K562 (cell line): ENCODE measurements at regions not wholly inside any gene's neighbourhood (a gene's known extent, or its start where the extent isn't known, plus 50 kb on each side); places are given as distances from the start of the nearest gene placed in this dataset.

Source experiments
- ATAC-seq: fragments of 200-7000 bp; cut with Tn5 transposase; 3 replicates; pipeline ENCODE4 v1.9.1; 2020; ENCODE audit warnings: moderate library complexity
- BruUV-seq: library from RNA; stranded (reverse); fragments of 400-500 nt; replicated peaks from 2 replicates; lab custom pipeline; 2021; lab: Mats Ljungman, UMichigan
- CTCF ChIA-PET: fragments of 300-600 bp; formaldehyde crosslinking; extraction: SDS; loops from one replicate; lab custom pipeline; 2021; ENCODE audit warnings: low intra/inter-chr PET ratio; lab: Yijun Ruan, JAX
- POLR2A ChIA-PET: fragments of 300-600, 350-650 bp; sonication (Branson Sonifier 250); formaldehyde crosslinking; extraction: SDS; loops from one replicate; lab custom pipeline; 2021; ENCODE audit warnings: antibody characterized with exemption, inconsistent platforms; lab: Yijun Ruan, JAX
- DNase-seq, 4 experiments: peaks; one replicate each; pipeline versions ENCODE4 v3.0.0 to v3.0.0-alpha.2; 2011 to 2018; ENCODE audit warnings: low spot score in 3 of 4, mixed read lengths in 3 of 4; ENCODE audit errors: extremely low read depth in 1 of 4
- FAIRE-seq: peaks from 2 replicates; lab custom pipeline; 2011; peaks lifted over from hg19 to GRCh38; lab: Jason Lieb, UNC
- H2AFZ ChIP-seq: 2 replicates; pipeline ENCODE4 v1.6.0; 2011; ENCODE audit warnings: low read depth, low read length, control low read depth, inconsistent platforms
- H3K27ac ChIP-seq: fragments of 200-600 bp; 3 replicates; pipeline ENCODE4 v1.8.0; 2011; ENCODE audit warnings: low read depth, mild to moderate bottlenecking, control low read depth, inconsistent platforms, low read length, moderate library complexity, mixed read lengths; ENCODE audit errors: extremely low read depth
- H3K27me3 ChIP-seq, 2 experiments: fragments of 300-600 bp in 1 of 2; 2 replicates in 1 of 2; 3 replicates in 1 of 2; pipeline versions ENCODE4 v1.6.0 to v1.8.0; 2011; ENCODE audit warnings: inconsistent platforms in 2 of 2, low read length in 2 of 2, mild to moderate bottlenecking in 1 of 2, mixed read lengths in 1 of 2, moderate library complexity in 1 of 2; ENCODE audit not compliant: control insufficient read depth in 2 of 2, insufficient read depth in 2 of 2
- H3K36me3 ChIP-seq: fragments of 300-600 bp; 3 replicates; pipeline ENCODE4 v1.8.0; 2011; ENCODE audit warnings: mild to moderate bottlenecking, low read length, inconsistent platforms; ENCODE audit not compliant: control insufficient read depth, insufficient read depth
- H3K4me1 ChIP-seq, 2 experiments: fragments of 200-600 bp in 1 of 2; replicated peaks in 1 of 2; 2 replicates in 1 of 2; 3 replicates in 1 of 2; pipeline versions ENCODE4 v1.5.1 to v1.8.0; 2011; ENCODE audit warnings: inconsistent platforms in 2 of 2, low read length in 2 of 2, mild to moderate bottlenecking in 1 of 2, mixed read lengths in 1 of 2, moderate library complexity in 1 of 2; ENCODE audit not compliant: control insufficient read depth in 2 of 2, insufficient read depth in 2 of 2
- H3K4me2 ChIP-seq: 2 replicates; pipeline ENCODE4 v1.6.1; 2011; ENCODE audit warnings: low read length, control low read depth, inconsistent platforms, mixed read lengths; ENCODE audit not compliant: insufficient read depth
- H3K4me3 ChIP-seq: fragments of 200-600 bp; sonication (generic), shearing (Covaris generic); 2 replicates; pipeline ENCODE4 v1.5.1; 2016; ENCODE audit warnings: control low read depth, inconsistent platforms
- H3K79me2 ChIP-seq: fragments of 200-600 bp; 3 replicates; pipeline ENCODE4 v1.8.0; 2011; ENCODE audit warnings: low read length, inconsistent platforms; ENCODE audit not compliant: control insufficient read depth, insufficient read depth
- H3K9ac ChIP-seq, 2 experiments: 2 replicates each; pipeline versions ENCODE4 v1.6.0 to v1.6.1; 2011; ENCODE audit warnings: low read depth in 2 of 2, low read length in 2 of 2, control low read depth in 1 of 2, inconsistent platforms in 1 of 2, mild to moderate bottlenecking in 1 of 2, mixed read lengths in 1 of 2; ENCODE audit not compliant: insufficient read depth in 1 of 2
- H3K9me1 ChIP-seq: one replicate; pipeline ENCODE4 v1.6.0; 2011; ENCODE audit warnings: inconsistent platforms, mild to moderate bottlenecking, low read length, moderate library complexity; ENCODE audit not compliant: control insufficient read depth, insufficient read depth
- H3K9me3 ChIP-seq: replicated peaks from 2 replicates; pipeline ENCODE4 v1.5.1; 2011; ENCODE audit warnings: low read depth, low read length, inconsistent platforms; ENCODE audit not compliant: control insufficient read depth, insufficient read depth
- H4K20me1 ChIP-seq: replicated peaks from 2 replicates; pipeline ENCODE4 v1.6.1; 2011; ENCODE audit warnings: low read length, inconsistent platforms, mixed read lengths; ENCODE audit not compliant: control insufficient read depth, insufficient read depth
- ESRRB ChIP-seq: fragments of 250-450 bp; sonication (Bioruptor Pico); IDR thresholded peaks from 2 replicates; pipeline ENCODE4 v1.5.0; 2020; ENCODE audit warnings: mild to moderate bottlenecking, moderate library complexity, borderline replicate concordance
- MEF2D ChIP-seq: conservative IDR thresholded peaks from 2 replicates; pipeline ENCODE4 v1.6.1; 2016; ENCODE audit warnings: low read depth, missing genetic modification characterization, missing compliant biosample characterization
- POU5F1 ChIP-seq: fragments of 150-350 bp; IDR thresholded peaks from 2 replicates; pipeline ENCODE4 v1.6.1; 2014; ENCODE audit warnings: borderline replicate concordance, low read length, low read depth, mild to moderate bottlenecking; ENCODE audit not compliant: partially characterized antibody
- WGBS: fragments of 100-300 bp; shearing (Covaris generic); methylation state at CpG from one replicate; pipeline ENCODE4 v1.1.6; 2016; ENCODE audit warnings: low coverage, mixed read lengths; ENCODE audit not compliant: insufficient coverage; ENCODE audit errors: missing lambda C conversion rate; 5-methylcytosine and 5-hydroxymethylcytosine counted together
- in situ Hi-C: fragments of 300-500 bp; cut with MboI; formaldehyde crosslinking; loops from 4 replicates; pipeline ENCODE4 v1.15.0; 2018; ENCODE audit warnings: inconsistent platforms, mixed read lengths
- intact Hi-C: fragments of 100-400 bp; cut with micrococcal nuclease; formaldehyde crosslinking; loops from 2 replicates; pipeline ENCODE4 v1.14.2; 2022
- TF ChIP-seq, protein P1 (sequence below): sonication (generic); formaldehyde crosslinking; IDR thresholded peaks from 2 replicates; pipeline ENCODE4 v1.8.0; 2022; ENCODE audit warnings: mild to moderate bottlenecking, low read depth, missing genetic modification reagents

DNA sequence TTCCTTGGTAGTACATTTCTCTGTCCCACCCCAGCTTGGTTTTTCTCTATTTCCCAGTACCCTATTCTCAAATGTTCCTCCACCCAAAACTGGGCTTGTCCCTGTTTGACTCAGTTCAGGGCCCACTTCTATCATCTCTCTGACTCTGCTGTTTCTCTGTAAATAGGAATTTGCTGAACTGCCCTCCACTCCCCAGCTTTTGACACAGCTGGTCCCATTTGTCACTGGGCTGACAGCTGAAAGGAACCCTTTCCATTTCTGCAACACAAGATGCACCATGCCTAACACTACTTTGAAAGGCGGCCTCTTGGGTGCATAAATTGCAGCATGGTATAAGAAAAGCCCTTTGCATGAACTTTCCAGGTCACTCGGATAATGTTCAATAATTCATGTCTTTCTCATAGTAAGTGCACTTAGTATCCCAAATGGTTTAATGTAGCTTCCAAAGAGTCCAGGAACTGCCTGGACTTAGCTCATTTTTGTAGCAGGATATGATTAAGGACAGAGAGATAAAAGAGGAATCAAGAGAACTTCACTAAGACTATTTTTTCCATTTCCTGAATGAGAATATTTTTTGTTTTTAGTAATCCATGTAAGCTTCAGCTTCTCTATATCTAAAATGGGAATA, 256.7 kb downstream of the CDH11 start:
- BruUV-seq: no TSS peak
- intact Hi-C loops: no loop called here
- Histone ChIP-seq H3K9me3 (no peaks in the 10 kb centered on the region), H3K27ac (no peak overlapping the region), H3K4me1 (no peaks in the 10 kb centered on the region), H2AFZ (no peak overlapping the region), H3K27me3 (no peaks in the 10 kb centered on the region), H3K4me2 (no peak overlapping the region), H3K79me2 (no peaks in the 10 kb centered on the region), H3K36me3 (no peaks in the 10 kb centered on the region), H4K20me1 (no peaks in the 10 kb centered on the region), H3K9ac (no peak overlapping the region), H3K9me1 (no peaks in the 10 kb centered on the region), H3K4me3 (no peak overlapping the region)
- FAIRE-seq: no peak
- CTCF ChIA-PET: no interaction called here
- no peak for ATAC-seq
- in situ Hi-C loops: no loop called here
- DNase-seq: no peak
- POLR2A ChIA-PET: interaction anchor here (0.8 kb wide), 1 partner anchor 219 kb away, joined by 3 read pairs; no protein-coding TSS in a partner anchor
- WGBS: 0% methylated on average over 2 of the region's 2 CpGs
- TF ChIP-seq ESRRB (no peak), POU5F1 (no peak), MEF2D (tag) (no peak)
- TF ChIP-seq, protein P1, sequence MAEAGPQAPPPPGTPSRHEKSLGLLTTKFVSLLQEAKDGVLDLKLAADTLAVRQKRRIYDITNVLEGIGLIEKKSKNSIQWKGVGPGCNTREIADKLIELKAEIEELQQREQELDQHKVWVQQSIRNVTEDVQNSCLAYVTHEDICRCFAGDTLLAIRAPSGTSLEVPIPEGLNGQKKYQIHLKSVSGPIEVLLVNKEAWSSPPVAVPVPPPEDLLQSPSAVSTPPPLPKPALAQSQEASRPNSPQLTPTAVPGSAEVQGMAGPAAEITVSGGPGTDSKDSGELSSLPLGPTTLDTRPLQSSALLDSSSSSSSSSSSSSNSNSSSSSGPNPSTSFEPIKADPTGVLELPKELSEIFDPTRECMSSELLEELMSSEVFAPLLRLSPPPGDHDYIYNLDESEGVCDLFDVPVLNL (CRISPR knock-in tag): no peak
